GM21367 (cell line): ENCODE measurements at regions not wholly inside any gene's neighbourhood (a gene's known extent, or its start where the extent isn't known, plus 50 kb on each side); places are given as distances from the start of the nearest gene placed in this dataset.
"Not testable (repeated sequence)": the region's sequence is repeated elsewhere in the genome, so short reads cannot be mapped to it uniquely, and the experiment has no call there.

Experiments
- ATAC-seq: cut with Tn5 transposase; IDR thresholded peaks from one replicate; pipeline ENCODE4 v1.9.1; 2021; ENCODE audit not compliant: unreplicated experiment

GRCh38 chrX:10469-11458, 270.4 kb upstream of the PLCXD1 start:
- not testable (repeated sequence) for ATAC-seq

- ATAC-seq: not testable (repeated sequence)
Observed at GRCh38 chrX:13821-14443, 267.2 kb upstream of the PLCXD1 start.

GRCh38 chrX:14452-14851, 266.7 kb upstream of the PLCXD1 start:
- ATAC-seq: not testable (repeated sequence)

- peak; percentile 85 for ATAC-seq
Observed at GRCh38 chrX:18768-19454, 262.3 kb upstream of the PLCXD1 start.

GRCh38 chrX:19455-19827, 261.7 kb upstream of the PLCXD1 start:
- ATAC-seq: peak; percentile 26

- ATAC-seq: peak; percentile 31
Observed at GRCh38 chrX:19912-20571, 261.1 kb upstream of the PLCXD1 start.

- ATAC-seq: not testable (repeated sequence)
Observed at GRCh38 chrX:24139-24538, 257.0 kb upstream of the PLCXD1 start.
